22Rv1 (cell line): ENCODE measurements at regions not wholly inside any gene's neighbourhood (a gene's known extent, or its start where the extent isn't known, plus 50 kb on each side); places are given as distances from the start of the nearest gene placed in this dataset.
A peak's percentile ranks its signal among the peaks of the same experiment; 100 is the strongest.

ENCODE experiments used
- H3K27ac ChIP-seq: fragments of 450-650 bp; 2 replicates; pipeline ENCODE4 v1.5.1; 2017
- ZFX ChIP-seq: fragments of 450-650 bp; IDR thresholded peaks from 2 replicates; pipeline ENCODE4 v1.6.1; 2017; ENCODE audit warnings: antibody characterized with exemption, borderline replicate concordance
- TF ChIP-seq, protein P1 (sequence below): fragments of 450-650 bp; IDR thresholded peaks from 2 replicates; pipeline ENCODE4 v1.5.1; 2017; ENCODE audit warnings: mild to moderate bottlenecking

GRCh38 chr11:119957951-119958350 lies 180.0 kb downstream of the TRIM29 start:
- no peak for TF ChIP-seq ZFX
- TF ChIP-seq, protein P1, sequence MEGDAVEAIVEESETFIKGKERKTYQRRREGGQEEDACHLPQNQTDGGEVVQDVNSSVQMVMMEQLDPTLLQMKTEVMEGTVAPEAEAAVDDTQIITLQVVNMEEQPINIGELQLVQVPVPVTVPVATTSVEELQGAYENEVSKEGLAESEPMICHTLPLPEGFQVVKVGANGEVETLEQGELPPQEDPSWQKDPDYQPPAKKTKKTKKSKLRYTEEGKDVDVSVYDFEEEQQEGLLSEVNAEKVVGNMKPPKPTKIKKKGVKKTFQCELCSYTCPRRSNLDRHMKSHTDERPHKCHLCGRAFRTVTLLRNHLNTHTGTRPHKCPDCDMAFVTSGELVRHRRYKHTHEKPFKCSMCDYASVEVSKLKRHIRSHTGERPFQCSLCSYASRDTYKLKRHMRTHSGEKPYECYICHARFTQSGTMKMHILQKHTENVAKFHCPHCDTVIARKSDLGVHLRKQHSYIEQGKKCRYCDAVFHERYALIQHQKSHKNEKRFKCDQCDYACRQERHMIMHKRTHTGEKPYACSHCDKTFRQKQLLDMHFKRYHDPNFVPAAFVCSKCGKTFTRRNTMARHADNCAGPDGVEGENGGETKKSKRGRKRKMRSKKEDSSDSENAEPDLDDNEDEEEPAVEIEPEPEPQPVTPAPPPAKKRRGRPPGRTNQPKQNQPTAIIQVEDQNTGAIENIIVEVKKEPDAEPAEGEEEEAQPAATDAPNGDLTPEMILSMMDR, result no peak

DNA sequence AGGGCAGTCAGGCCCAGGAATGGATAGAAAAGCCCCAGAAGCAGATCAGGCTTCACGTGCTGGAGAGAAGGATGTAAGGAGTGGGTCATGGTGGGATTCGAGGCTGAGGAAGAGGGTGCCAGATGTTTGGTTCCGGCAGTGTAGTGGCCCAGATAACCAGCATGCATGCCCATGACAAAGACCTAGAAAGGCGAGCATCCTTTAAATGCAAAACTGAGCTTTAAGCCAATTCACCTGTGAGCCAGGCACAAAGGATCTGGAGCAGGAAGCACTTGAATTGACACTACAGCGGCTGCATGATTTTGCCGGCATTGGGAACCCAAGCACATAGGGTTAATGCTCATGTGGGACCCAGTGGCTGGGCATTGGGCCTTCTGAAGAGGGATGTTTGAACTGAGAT lies 185.5 kb downstream of the TRIM29 start:
- no peak overlapping the region for H3K27ac ChIP-seq
- no peak for TF ChIP-seq ZFX
- TF ChIP-seq, protein P1, result no peak

More at GRCh38 chr11:119957951-119958350, 180.0 kb downstream of the TRIM29 start:
- no peak overlapping the region for H3K27ac ChIP-seq

- no peak overlapping the region for H3K27ac ChIP-seq
- no peak for TF ChIP-seq ZFX
- TF ChIP-seq, protein P1, result no peak
Measured at GRCh38 chr11:119943298-119943655, 194.6 kb downstream of the TRIM29 start.

- no peak overlapping the region for H3K27ac ChIP-seq
- TF ChIP-seq, protein P1, result no peak
- TF ChIP-seq ZFX, result no peak
Measured at GRCh38 chr11:119942583-119943297, 195.2 kb downstream of the TRIM29 start.

DNA sequence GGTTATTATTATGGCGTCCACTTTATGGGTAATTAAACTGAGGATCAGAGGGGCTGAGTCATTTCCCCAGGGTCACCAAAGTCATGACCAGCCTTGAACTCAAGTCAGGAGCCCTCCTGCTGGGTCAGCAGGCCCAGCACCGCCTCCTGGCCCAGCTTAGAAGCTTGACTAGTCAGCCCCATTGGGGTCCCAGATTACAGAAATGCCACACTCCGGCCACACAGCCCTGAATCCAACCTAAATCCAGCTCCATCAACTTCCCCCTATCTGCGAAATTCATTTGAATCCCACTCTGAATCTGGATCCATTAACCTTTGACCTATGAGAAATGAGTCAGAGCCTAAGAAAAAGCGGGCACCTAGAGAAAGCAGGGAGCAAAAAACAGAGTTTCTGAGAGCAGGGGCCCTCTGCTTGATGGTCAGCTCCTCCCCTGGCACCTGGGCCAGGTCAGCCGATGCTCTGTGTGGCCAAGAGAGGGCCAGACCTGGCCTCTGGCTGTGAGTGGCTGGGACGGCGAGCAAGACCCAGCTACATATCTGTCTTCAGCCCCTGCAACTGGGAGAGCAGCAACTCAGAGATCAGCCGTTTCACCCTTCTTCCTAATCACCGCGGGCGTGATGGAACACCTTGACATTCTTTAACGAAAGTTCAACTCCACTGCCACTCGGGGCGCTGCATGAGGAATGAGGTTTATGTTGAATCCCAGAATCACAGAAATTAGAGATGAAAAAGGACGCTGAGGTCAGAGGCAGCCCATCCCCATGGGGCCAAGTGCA lies 196.1 kb downstream of the TRIM29 start:
- no peak overlapping the region for H3K27ac ChIP-seq
- no peak for TF ChIP-seq ZFX
- TF ChIP-seq, protein P1, result peak; percentile 21

- TF ChIP-seq, protein P1, result no peak
- TF ChIP-seq ZFX, result no peak
- no peak overlapping the region for H3K27ac ChIP-seq
Measured at GRCh38 chr11:119941171-119941570, 196.7 kb downstream of the TRIM29 start.

GRCh38 chr11:119940401-119940976 lies 197.4 kb downstream of the TRIM29 start:
- TF ChIP-seq, protein P1, result no peak
- no peak for TF ChIP-seq ZFX
- H3K27ac ChIP-seq, result no peak overlapping the region
